B cell (primary cell): ENCODE measurements at regions not wholly inside any gene's neighbourhood (a gene's known extent, or its start where the extent isn't known, plus 50 kb on each side); places are given as distances from the start of the nearest gene placed in this dataset.

Source experiments
- CTCF ChIP-seq: fragments of 200-600 bp; IDR thresholded peaks from one replicate; pipeline ENCODE4 v1.8.0; 2022; ENCODE audit warnings: antibody characterized with exemption, mild to moderate bottlenecking
- EZH2 ChIP-seq: IDR thresholded peaks from 2 replicates; pipeline ENCODE4 v1.6.1; 2012; ENCODE audit warnings: borderline replicate concordance, low read depth, mild to moderate bottlenecking, moderate library complexity, low read length; ENCODE audit not compliant: insufficient read depth, poor library complexity, severe bottlenecking

DNA sequence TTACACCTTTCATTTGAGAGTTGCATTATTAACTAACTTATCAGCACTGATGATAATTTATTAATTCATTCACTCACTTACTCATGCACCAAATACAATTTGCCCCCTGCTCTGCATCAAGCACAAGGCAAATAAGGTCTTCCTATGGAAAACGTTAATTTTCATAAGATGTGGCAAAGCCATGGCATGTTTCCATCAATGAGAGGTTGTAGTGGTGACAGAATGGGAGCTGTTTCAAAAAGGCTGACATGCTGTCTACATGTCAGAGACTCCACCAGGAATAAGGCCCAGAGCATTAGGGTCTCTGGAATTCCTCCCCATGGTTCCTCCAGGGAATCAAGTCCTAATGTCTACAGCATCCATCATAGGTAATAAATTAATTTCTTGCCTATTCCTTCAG, 978.8 kb downstream of the TMEM182 start:
- TF ChIP-seq CTCF (no peak), EZH2 (no peak)
